ENCODE measurements at regions not wholly inside any gene's neighbourhood (a gene's known extent, or its start where the extent isn't known, plus 50 kb on each side); places are given as distances from the start of the nearest gene placed in this dataset.

DNA sequence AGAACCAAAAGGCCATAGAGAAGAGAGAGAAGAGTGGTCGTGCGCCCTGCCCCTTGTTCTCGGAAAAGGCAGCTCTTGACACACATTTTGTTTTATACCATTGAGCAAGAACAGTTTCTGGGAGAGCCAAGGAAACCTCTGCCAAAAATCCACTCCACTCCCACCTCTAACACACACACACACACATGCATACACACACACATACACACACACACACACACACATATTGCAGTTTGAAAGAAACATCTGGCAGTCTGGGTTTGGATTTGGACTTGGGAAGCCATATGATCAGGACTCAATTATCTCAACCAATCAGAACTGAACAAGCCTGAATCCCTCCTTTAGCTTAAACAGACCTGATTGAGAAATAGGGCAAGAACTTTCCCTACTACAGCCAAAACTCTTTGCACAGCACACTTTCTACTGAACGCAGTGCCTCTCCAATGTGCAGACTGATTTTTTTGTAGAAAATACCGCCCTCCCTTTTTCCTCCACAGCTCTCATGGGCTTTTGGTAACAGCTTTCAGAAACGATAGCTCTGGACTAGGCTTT is 484.0 kb upstream of the ZWINT start:
- DNase-seq (ENCODE audit: low read depth in 2 of 2), result no peak

DNA sequence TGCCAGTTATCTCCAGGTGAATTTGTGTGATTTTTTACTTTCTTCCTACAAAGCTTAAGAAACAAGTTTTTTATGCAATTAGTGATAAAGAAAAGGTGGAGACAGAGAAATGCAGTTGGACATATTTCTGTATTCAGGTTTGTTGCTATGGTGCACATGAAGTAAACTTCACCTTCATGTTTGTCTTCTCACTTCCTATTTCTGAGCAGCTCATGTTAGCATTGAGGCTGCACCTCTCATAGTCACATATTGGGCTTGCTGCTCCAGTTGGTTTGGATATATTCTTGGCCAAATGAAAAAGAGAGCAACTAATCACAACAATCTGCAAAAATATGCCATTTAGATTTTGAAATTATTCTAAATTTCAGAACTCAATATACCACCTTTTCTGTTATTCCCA is 475.6 kb upstream of the ZWINT start:
- no peak for DNase-seq (ENCODE audit: low read depth in 2 of 2)

DNA sequence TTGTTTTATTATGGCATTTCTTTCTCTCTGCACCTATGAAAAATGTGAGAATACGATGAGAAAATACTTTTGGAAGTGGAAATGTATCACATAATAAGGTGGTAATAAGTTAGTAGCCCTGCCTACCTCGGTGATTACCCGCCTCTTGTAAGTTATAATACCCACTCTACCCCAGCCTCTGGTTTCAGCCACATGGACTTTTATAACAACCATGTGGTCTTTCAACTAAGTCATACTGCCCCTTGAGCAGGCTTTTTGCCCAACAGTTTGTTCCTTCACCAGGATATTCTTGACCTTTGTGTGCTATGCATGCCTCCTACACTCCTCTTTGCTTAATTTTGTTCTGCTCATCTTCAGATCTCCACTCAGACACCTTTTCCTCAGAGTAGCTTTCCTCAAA is 470.6 kb upstream of the ZWINT start:
- DNase-seq (ENCODE audit: low read depth in 2 of 2), result no peak

DNA sequence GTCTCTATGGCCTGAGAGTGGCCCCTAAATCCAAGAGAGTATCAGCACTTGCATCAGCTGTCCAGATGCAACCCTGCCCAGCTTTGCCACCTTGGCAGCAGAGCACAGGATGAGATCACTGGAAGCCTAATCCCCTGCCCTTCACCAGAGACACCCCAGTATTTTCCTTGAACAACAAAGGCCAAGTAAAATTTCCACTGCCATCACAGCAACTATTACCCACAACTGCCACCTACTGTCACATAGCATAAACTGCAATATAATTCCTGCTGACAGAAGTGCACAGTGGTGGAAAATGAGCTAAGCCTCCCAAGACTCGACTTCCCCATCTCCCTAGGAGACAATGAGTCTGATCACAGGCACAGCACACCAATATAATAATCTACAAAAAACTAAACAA is 462.8 kb upstream of the ZWINT start:
- DNase-seq (ENCODE audit: low read depth in 2 of 2), result no peak

DNA sequence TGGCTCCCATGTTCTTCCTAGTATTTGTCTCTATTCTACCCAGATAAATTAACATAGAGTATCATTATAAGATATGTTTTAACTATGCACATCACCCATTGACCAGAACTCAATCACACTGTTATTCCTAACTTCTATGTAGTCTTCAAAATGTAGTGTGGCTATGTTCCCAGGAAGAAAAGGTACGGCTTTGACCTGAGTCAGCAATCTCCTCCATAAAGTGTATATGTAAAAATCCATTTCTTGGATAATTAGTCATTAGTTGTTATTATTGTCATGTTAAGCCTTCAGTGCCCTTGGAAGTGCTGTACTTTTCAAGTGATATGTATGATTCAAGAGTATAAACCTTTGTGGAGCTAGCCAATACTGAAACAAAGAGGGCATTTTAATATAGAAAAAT is 444.0 kb upstream of the ZWINT start:
- no peak for DNase-seq (ENCODE audit: low read depth in 2 of 2)

GRCh38 chr10:56785292-56785691 is 424.2 kb upstream of the ZWINT start:
- no peak for DNase-seq (ENCODE audit: low read depth in 2 of 2)

- no peak for DNase-seq (ENCODE audit: low read depth in 2 of 2)
Measured at GRCh38 chr10:56782503-56782902, 421.4 kb upstream of the ZWINT start.

GRCh38 chr10:56771343-56771742 is 410.3 kb upstream of the ZWINT start:
- DNase-seq (ENCODE audit: low read depth in 2 of 2), result no peak

DNA sequence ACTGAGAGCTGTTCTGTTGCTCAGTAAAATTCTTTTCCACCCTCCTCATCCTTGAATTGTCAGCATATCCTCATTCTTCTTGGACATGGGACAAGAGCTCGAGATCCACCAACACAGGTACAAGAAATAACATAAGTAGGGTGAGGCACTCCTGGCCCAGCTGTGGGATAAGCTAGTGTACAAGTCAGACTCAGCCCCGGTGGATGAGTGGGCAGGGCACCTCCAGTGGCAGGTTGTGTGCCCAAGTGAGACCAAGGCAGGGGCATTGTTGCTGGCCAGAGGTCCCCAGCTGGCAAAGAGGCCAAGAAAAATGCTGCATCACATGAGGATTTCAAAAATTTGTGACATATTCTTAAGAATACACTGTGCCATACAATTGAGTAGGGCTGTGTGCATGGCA is 402.0 kb upstream of the ZWINT start:
- DNase-seq (ENCODE audit: low read depth in 2 of 2), result no peak

GRCh38 chr10:56745490-56745889 is 384.4 kb upstream of the ZWINT start:
- DNase-seq (ENCODE audit: low read depth in 2 of 2), result no peak

- DNase-seq (ENCODE audit: low read depth in 2 of 2), result no peak
Measured at GRCh38 chr10:56728349-56728748, 367.3 kb upstream of the ZWINT start.

DNA sequence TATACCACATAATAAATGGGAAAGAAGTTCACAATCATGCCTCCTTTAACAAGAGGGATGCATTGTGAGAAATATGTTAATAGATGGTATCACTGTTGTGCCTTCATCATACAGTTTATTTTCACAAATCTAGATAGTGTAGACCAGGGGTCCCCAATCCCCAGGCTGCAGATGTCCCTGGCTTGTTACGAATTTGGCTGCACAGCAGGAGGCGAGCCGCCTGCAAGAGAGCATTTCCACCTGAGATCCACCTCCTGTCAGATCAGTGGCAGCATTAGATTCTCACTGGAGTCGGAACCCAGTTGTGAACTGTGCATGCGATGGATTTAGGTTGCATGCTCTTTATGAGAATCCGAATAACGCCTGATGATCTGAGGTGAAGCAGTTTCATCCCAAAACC is 361.9 kb upstream of the ZWINT start:
- no peak for DNase-seq (ENCODE audit: low read depth in 2 of 2)

GRCh38 chr10:56715262-56715661 is 354.2 kb upstream of the ZWINT start:
- DNase-seq (ENCODE audit: low read depth in 2 of 2), result no peak

GRCh38 chr10:56698506-56698905 is 337.4 kb upstream of the ZWINT start:
- DNase-seq (ENCODE audit: low read depth in 2 of 2), result no peak

DNA sequence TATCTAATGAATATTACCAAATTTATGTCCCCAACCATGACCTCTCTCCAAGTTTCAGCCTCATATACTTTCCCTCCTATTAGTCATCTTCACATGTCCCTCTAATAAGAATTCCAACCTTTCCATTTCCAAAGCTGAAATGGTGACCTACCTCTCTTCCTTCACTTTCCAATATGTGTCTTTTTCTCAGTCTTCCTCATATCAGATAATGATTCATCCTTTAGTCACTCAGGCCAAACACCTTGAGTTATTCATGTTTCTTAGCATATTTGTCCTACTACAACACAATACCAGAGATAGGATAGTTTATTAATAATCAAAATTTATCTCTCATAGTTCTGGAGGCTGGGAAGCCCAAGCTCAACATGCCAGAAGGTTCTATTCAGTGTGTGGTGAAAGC is 318.5 kb upstream of the ZWINT start:
- DNase-seq (ENCODE audit: low read depth in 2 of 2), result no peak

DNA sequence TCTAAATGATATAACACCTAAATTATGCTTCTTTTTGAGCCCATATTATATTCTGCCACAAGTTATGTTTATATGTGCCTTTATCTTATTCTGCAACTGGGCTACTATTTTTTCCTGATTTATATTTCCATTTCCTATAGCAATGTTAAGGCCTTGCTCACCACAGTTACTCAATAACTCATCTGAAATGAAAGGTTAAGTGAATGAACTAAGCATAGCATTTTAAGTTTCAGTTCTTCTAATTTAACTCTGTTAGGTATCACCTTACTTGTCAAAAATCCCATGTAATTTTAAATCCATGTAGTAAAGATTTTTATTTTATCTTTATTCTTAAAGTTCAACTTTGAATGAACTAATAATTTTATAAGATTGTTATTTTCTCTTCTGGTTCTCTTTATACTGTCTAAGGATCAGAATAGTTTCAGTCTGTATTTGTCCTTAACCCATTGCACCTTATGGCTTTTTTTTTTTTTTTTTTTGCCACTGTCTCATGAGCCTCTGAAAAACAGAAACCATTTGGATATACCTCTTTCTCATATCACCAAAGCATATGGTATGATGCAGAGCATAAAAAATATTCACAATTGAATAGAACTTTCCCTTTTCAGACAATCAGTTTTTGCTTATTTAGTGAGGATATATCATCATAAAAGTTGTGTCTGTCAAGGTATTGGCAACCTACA is 301.8 kb upstream of the ZWINT start:
- DNase-seq (ENCODE audit: low read depth in 2 of 2), result no peak

DNA sequence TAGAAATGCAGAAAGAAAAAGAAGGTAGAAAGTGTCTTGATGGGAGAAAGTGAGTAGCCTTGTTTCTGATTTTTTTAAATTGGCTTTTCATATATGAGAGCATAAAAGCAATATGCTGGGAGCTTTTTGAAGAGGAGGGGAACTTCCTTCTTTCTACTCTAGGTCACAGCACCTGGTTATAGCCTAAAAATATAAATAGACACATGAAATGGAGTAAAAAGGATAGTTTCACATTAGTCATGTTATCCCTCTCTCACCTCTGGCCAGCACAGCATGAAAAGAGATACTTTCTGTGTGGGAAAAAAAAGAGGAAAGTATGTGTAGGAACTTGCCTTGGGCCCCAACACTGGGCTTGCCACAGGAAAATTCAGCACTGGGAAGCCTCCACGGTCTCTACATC is 292.2 kb upstream of the ZWINT start:
- DNase-seq (ENCODE audit: low read depth in 2 of 2), result no peak

DNA sequence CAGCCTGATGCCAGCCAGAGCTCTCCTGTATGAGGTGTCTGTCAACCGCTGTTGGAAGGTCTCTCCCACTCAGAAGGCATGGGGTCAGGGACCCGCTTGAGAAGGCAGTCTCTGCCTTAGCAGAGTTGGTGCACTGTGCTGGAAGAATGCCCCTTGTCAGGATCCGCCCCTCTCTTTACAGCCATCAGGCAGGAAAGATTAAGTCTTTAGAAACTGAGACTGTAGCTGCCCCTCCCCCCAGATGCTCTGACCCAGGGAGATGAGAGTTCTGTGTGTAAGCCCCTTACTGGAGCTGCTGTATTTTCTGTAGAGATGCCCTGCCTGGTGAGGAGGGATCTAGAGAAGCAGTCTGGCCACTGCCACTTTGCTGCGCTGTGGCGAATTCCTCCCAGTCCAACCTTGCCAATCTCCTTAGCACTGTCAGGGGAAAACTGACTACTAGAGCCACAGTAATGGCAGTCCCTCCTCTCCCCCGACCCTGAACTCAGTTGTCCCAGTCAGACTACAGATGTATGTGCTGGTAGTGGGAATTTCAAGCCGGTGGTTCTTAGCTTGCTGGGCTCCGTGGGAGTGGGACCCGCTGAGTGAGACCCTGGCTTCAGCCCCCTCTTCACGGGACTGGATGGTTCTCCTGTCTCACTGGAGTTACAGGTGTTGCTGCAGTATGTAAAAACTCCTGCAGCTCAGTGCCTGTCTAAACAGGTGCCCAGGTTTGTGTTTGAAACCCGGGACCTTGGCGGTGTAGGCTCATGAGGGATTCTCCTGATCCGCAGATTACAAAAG is 285.5 kb upstream of the ZWINT start:
- DNase-seq (ENCODE audit: low read depth in 2 of 2), result no peak

DNA sequence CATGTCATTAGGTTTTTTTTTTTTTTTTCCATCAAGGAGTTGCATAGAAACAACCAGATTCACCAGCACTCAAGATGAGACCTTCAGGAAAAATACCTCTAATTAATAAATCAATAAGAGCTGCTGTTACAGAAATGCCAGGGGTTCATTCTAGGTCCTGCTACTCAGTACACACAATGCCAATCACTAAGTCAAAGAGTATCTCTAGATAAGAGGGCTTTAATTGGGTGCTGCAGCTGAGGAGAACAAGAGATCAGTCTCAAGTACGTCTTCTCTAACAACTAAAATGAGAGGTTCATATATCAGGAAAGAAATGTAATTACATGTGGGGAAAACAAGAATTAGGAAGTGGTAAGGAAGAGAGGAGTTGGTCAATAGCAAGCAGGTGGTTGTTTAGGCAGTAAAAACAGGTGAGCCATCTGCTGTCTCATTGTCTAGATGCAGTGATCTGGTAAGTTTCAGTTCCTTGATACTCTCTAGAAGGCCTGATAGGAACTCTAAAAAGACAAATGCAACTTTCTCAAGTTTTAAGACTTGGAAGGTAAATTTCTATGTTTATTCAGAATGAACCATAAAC is 272.9 kb upstream of the ZWINT start:
- no peak for DNase-seq (ENCODE audit: low read depth in 2 of 2)

GRCh38 chr10:56632537-56632936 is 271.5 kb upstream of the ZWINT start:
- DNase-seq (ENCODE audit: low read depth in 2 of 2), result no peak

DNA sequence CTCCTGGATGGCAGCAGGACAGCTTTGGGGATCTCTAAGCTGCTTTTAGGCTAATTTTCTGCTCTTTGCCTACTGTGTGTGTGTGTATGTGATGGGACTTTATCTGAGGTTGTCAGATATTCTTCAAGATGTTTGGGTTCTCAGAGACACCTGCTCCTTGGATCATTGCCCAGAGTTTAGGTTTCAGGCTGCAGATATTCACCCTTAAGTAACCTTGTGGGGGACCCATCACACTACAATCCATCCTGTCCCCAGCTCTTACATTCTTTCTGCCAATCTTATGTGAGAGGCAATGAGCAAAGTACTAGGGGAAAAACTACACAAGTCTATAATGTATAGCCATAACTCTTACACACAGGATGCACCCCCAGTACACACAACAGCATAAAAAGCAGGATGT is 263.0 kb upstream of the ZWINT start:
- DNase-seq (ENCODE audit: low read depth in 2 of 2), result no peak

DNA sequence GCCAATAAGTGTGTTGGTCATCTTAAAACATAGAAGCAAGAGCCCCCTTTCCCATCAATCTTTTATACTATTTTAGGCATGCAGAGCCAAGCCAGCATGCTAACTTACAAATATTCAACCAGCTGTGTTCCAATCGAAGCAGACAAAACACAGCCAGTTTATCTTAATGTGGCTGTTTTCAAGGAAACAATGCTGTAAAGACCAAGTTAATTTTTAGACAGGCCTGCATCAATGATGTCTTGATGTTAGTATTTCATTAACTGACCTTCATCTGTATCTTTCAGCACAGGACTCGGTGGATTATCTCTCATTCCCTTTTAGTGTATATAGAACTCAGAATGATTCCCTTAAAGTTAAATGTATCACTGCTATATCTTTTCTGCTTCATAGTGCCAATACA is 262.0 kb upstream of the ZWINT start:
- DNase-seq (ENCODE audit: low read depth in 2 of 2), result no peak
